NOMO-1 treated with dmso at 0.1 percent for 144 hours (cell line): ENCODE measurements at regions not wholly inside any gene's neighbourhood (a gene's known extent, or its start where the extent isn't known, plus 50 kb on each side); places are given as distances from the start of the nearest gene placed in this dataset.

Source experiments
- DNase-seq: peaks from one replicate; lab custom pipeline; 2025; ENCODE audit not compliant: unreplicated experiment; lab: John Stamatoyannopoulos, UW

DNA sequence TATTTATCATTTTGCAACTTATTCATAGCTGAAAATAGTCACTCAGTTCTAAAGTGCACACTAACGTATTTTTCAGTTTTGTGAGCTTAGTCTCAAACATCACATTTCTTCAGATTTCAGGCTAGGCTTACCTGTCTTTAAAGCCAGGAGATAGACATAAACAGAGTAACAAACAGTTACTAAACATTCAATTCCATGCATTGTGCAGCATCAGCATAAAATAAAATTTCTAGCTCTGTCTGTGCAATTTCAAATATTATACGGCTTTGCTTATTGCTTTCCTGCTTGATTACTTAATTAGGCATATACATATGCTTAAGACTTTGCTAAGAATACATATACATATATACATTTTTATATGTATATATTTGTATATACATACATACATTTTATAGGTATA lies 637.0 kb downstream of the NR4A2 start:
- DNase-seq: no peak

DNA sequence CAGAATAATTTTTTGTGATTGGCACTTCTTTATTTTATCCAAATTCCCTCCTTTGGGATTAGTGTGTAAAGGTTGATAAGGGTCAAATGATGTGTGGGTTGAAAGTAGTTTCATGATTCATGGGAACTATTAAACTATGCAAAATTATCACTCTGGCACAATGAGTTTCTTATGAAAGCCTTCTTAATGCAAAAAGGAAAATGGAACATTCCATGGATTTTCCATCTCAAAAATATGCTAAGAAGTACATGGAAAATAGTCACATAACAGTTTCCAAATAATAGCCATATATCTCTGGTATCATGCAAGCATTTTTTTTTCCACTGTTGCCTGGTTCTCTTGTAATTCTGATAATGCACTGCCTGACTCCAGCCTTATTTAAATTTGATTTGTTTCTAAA lies 639.7 kb downstream of the NR4A2 start:
- DNase-seq: no peak

- DNase-seq: no peak
These were observed 640.4 kb downstream of the NR4A2 start for GRCh38 chr2:155692106-155692505.

- peak; percentile 46 for DNase-seq
These were observed 641.7 kb downstream of the NR4A2 start for GRCh38 chr2:155690785-155691184.

DNA sequence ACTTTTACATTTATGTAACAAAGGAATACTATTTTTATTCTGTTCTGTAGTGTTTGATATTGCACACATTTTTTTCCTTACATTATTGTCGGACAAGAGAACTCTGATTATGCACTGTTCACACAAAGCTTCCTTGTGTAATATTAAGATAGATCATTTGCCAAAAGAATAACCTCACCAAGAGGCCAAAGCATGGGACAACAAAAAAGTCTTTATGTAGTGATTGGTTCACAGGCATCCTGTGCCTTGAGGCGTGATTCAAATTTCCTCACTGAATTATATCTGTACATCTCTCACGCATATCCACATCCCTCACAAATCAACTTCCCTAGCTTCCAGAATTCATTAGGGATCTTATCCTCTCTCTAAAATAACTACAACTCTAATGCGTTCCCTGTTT lies 642.7 kb downstream of the NR4A2 start:
- no peak for DNase-seq

DNA sequence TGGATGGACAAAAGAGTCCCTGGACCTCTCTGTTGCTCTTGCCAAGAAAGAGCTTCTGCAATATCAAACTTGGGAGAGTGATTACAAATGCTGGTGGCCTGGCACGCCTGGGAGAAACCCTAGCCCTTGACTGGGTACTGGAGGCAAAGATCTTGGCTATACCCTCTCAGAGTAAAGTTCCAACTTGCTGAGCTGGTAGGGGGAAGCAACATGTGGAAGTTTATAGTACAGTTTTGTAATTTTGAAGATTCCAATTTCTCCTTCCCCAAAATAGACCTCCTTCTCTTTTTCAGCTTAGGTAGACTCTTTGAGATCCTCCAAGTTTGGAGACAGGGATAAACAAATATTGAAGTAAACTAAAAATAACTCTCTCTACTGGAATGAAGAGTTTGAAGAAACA lies 645.3 kb downstream of the NR4A2 start:
- no peak for DNase-seq

DNA sequence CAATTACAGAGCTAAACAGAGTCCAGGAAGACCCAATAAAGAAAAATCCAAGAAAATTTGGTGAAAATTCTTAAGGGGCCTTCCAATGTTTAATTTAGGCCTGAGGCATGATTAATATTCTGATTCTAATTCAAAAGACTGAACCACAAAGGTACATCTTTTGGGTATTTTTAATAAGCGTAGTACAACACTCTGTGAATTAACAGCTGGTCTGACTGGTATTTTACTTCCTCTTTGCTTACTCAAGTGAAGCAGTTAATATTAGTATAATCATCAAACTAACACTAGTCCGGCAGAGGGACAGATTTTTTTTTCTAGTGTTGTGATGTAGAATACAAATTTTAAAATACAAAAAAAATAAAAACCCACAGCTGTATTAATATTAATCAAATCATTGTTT lies 652.9 kb downstream of the NR4A2 start:
- DNase-seq: no peak

DNA sequence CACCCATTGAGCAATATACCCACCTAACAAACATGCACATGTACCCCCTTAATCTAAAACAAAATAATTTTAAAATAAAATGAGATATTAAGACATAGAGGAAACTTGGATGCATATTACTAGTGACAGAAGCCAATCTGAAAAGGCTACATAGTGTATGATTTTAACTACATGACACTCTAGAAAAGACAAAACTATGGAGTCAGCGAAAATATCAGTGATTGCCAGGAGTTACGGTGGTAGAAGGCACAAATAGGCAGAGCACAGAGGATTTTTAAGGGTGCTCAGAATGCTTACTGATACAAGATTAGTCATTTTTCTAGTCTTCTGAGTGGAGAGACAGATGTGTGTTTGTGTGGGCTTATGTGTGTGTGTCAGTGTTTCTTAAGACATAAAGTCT lies 656.6 kb downstream of the NR4A2 start:
- no peak for DNase-seq

DNA sequence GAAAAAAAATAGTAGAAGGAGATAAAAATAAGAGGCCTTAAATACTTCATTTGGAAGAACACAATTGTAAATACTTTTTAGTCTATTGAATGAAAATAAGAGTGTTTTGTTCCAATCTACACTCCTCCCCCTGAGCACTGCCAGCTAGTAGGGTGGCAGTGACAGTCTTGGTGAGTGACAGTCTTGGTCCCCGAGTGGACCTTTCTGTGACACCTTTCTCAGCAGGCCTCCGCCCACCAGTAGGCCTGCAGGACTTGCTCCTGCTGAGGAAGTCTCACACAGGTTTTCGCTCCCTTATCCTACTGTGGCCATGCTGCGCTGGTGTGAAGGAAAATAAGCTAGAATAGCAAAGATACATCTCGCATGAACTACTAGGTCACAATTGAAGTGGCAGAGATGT lies 666.8 kb downstream of the NR4A2 start:
- DNase-seq: no peak

- no peak for DNase-seq
These were observed 669.3 kb downstream of the NR4A2 start for GRCh38 chr2:155663265-155663664.

DNA sequence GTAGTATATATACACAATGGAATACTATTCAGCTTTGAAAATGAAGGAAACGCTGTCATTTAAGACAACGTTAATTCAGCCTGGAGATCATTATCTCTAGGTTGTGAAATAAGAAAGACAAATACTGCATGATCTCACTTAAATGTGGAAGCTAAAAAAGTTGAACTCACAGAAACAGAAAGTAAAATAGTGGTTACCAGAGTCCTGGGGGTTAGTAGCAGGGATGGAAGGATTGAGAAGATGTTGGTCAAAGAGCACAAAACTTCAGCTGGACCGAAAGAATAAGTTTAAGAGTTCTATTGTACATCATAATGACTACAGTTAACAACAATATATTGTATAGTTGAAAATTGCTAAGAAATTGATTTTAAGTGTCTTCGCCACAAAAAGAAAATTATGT lies 670.3 kb downstream of the NR4A2 start:
- no peak for DNase-seq

GRCh38 chr2:155653176-155653575 lies 679.3 kb downstream of the NR4A2 start:
- no peak for DNase-seq

DNA sequence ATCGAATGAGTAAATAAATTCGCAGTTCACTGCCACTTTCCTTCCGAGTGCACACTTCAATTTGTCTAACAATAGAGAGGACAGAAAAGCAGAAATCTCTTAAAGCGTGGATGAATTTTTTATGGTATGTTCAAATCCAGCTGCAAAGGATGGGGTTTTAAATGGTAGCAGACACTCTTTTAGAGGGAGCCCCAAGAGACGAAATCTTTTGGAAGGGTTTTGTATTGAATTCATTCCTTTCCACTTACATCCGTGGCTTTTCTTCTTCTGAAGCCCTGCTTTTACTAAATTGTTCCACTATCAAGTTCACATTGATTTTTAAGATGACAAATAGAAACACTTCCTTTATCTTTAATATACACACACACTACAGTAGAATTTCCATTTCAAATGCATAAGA lies 680.7 kb downstream of the NR4A2 start:
- DNase-seq: no peak

GRCh38 chr2:155645791-155646190 lies 686.7 kb downstream of the NR4A2 start:
- DNase-seq: no peak

DNA sequence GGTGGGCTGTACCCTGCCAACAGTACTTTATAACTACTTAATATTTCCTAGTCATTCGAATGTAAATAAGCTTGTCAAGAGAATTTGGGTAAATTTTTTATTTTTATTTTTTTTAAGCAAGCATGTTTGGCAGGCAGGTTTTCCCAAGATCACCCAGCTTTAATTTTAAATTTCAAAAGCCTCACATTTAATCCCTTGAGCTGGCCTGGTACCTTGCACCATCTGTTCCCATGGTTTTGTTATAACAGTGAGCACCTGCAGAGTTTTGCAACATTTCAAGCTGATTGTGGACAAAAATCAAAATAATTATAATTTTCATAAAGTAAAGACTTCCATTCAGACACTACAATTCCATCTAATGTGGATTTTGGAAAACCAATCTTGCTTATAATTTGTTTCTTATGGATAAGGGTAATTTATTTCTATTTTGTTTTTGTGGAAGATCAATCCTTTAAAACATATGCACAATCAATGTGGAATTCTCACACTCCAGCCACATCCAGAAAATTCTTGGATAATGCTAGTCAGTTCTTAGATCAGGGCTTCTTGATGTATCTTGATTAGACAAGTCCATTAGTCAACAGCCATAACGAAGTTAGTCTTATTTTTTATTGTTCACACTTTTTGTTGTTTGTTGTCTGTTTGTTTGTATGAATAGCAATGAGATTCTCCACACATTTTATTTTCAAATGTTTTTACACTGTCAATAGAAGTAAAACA lies 689.3 kb downstream of the NR4A2 start:
- DNase-seq: no peak

DNA sequence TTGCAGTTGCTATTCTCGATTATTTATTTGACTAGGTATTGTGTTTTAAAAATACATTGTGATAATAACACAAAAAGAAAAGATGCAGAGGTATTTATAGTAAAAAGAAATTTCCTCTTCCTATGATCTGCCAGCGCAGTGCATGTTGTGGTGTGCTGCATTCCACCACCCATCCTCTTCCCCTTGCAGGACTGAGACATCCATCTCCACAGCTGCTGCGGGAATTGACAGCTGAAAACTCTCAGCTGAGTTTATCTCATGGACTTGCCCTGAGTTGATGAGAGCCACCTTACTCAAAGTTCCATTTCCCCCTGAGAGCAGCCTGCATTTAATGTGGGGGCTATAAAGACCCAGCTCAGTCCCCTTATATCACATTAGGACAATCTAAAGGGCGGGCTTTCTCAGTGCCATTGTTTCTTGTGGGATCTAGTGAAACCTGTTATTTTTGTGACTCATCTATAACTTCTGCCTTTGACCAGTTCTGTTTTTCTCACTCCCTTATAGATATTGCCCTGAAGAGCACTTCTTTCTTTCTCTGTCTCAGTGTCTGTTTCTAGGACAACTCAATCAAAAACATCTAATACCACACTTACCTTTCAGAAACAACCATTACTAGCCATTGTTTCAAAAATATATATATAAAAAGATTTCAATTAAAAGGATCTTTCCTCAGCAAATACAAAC lies 698.5 kb downstream of the NR4A2 start:
- DNase-seq: peak; percentile 76

GRCh38 chr2:155633060-155633839 lies 699.3 kb downstream of the NR4A2 start:
- DNase-seq: peak; percentile 19

- no peak for DNase-seq
These were observed 701.8 kb downstream of the NR4A2 start for GRCh38 chr2:155630760-155631159.

DNA sequence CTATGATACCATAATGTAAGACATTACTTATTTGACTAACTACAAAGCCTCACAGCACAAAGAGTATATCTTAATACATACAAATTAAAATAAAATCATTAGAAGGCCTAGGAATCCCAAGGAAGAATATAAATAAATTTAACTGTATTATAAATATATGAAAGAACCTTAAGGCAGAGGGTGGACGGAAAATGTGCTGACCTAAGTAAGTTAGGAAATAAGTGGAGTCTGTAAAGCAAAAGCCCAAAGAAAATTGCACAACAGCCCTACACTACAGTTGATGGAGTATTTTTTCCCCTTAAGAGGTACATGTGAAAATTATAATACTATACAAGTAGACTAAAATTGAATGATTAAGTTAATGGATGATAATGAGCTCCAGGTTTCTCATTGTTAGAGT lies 710.1 kb downstream of the NR4A2 start:
- no peak for DNase-seq

DNA sequence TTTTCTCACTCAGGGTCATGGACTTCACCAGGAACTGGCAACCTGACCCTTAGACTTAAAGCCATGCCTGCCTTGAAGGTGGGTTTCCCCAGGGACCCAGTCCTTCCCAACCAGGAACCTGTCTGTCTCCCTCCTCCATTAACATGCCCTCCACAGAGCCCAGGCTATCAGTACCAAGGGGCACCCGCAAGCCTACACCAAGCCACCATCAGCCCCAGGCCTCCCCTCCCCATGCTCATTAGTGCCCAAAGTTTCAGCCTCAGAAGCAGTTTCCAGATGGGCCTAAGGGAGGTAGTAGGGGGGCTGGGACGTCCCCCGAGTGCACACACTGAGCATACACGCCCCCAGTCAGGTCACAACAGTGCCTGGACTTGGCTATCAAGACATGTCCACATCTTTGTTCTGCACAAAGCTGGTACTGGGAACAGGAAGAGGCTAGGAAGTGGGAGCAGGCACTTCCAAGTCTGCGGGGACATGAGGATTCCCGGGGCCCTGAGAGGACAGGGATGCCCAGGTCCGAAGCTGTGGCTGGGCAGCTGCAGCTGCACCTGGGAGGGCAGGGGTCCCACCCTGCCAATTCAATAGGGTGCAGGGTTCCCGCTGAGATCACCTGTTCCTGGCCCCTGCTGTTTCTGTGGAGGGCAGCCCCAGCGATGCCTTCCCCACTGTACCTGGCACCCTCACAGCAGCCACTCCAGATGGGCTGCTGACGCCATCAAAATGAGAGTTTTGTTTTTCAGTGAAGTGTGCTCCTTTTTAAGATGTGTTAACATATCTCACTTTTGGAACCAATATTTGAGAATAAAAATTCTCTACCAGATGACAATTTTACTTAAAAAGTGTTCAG lies 731.4 kb downstream of the NR4A2 start:
- no peak for DNase-seq

GRCh38 chr2:155600296-155600695 lies 732.2 kb downstream of the NR4A2 start:
- no peak for DNase-seq
